Urinary bladder (tissue), 3 donors: ENCODE measurements at regions not wholly inside any gene's neighbourhood (a gene's known extent, or its start where the extent isn't known, plus 50 kb on each side); places are given as distances from the start of the nearest gene placed in this dataset.

Source experiments
- DNase-seq: peaks from one replicate; pipeline ENCODE4 v3.0.0-alpha.2; 2015; ENCODE audit errors: extremely low spot score
- H3K27ac ChIP-seq: one replicate; pipeline ENCODE4 v1.5.1; 2013; ENCODE audit warnings: low read depth, mild to moderate bottlenecking, moderate library complexity
- H3K36me3 ChIP-seq: one replicate; pipeline ENCODE4 v1.6.1; 2013; ENCODE audit warnings: mild to moderate bottlenecking, moderate library complexity; ENCODE audit not compliant: insufficient read depth
- H3K4me1 ChIP-seq: one replicate; pipeline ENCODE4 v1.6.1; 2013; ENCODE audit warnings: mild to moderate bottlenecking, moderate library complexity; ENCODE audit not compliant: insufficient read depth
- H3K4me3 ChIP-seq: one replicate; pipeline ENCODE4 v1.5.1; 2013; ENCODE audit warnings: low read depth, low read length
- WGBS: extraction: QIAGEN DNeasy Blood & Tissue Kit; methylation state at CpG from one replicate; pipeline ENCODE4 v1.1.7; 2013; 5-methylcytosine and 5-hydroxymethylcytosine counted together
- donor health status: healthy with polysubstance abuse.
- donor health status: healthy.

DNA sequence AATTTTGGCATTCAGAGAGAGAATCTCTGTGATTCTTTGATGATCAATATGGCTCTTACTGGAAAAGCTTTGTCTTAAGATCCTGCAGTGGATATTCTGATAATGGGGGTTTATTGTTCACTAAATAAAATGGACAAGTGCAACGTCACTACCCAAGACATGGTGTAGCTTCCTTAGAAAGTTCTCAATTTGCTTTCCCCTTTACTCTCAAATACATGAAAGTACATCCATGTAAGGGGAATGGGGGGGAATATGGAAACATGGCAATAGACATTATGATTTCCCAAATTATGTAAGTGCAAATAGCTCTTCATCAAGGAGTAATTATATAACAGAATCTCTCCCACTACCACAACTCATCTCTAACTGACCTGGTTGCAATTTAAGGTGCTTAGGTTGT, 126.3 kb upstream of the DPYD start:
- 52% methylated on average over 1 of the region's 1 CpG for WGBS
- Histone ChIP-seq H3K4me3 (no peak overlapping the region), H3K36me3 (no peaks in the 10 kb centered on the region), H3K27ac (no peak overlapping the region), H3K4me1 (peaks cover 2% of the 10 kb centered on the region)
- no peak for DNase-seq

DNA sequence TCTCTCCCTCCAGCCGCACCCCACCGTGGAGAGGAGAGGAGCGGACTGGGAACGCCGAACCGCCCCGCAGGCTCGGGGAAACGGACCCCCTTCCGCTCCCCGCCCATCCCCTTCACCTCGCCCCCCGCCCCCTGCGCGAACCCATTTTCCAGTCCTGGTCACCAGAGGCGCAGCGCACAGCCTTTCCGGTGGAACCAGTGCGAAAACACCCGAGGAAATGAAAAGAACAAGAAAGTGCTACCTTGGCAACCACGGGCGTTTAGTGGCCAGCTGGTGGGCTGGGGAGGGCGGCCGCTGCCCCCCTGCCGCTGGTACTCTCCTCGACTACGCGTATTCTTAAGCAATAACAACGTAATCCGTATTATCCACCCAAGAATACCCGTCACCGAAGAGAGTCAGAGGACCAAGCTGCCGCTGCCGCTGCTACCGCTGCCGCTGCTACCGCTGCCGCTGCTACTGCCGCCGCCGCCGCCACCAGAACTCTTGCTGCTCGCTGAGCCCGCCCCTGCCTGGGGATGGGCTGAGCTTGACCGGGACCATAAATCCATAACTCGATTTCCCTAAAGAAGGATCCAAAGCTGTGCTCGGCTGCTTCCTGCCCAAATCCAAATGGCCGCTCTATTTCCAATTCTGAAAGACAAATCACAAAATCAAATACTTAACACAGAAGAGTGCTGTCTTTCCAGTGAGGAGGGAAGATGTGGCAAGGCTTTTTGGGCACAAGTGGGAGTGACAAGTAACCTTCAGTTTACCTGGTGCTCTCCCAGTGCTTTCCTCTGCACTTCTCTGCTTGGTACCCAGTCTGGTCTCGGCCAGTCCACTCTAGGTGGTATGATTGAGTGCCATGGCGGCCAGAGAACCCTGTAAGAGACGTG, 125.2 kb upstream of the DPYD start:
- 4% methylated on average over 51 of the region's 51 CpGs for WGBS
- H3K4me3 ChIP-seq = peak overlapping the region; percentile 46
- no peak for DNase-seq
- peaks cover 2% of the 10 kb centered on the region for H3K4me1 ChIP-seq
- no peak overlapping the region for H3K27ac ChIP-seq
- no peaks in the 10 kb centered on the region for H3K36me3 ChIP-seq

DNA sequence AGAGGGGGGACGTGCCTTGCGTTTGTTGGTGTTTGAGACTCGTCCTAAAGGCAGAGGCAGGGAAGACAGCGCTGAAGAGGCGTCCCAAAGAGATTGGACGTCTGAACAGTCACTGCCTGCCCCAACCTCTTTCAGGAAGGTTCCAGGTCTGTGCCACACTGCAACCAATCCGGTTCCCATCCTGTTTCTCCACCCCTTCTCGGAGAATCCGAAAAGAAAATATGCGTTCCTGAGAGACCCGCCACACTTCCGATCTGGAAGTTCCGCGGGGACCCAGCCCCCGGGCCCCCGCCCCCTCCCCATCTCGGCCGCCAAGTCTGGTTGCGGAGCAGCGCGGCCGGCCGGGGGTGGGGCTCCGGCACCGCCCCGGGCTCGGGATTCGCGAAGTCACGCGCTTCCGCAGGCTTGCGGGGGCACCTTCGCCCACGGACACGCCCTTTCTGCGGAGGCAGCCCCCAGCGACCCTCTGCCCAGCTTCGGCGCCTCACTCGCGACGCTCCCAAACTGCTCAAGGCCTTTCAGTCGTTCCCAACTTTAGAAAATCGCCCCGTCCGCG, 124.5 kb upstream of the DPYD start:
- under 1% methylated on average over 48 of the region's 48 CpGs for WGBS
- Histone ChIP-seq H3K4me1 (peaks cover 2% of the 10 kb centered on the region), H3K27ac (no peak overlapping the region), H3K36me3 (no peaks in the 10 kb centered on the region), H3K4me3 (peak overlapping the region; percentile 46)
- no peak for DNase-seq

DNA sequence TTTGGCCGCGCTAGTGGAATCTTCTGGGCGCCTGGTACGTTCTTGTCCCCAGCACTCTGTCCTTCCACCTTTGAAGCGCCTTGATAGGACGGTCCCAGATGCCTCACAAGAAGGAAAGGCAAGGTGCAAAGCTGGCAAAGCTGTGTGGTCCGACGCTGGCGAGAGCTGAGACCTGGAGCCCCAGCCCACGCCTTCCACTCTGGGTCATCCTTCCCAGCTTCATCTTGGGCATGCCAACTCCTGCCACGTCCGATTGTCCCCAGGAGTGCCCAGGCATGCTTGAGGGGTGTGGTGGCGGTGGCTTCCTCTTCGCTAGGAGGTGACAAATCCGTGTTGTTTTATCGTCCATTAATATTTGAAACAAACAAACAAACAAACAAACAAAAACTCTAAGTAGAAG, 123.9 kb upstream of the DPYD start:
- no peak overlapping the region for H3K4me3 ChIP-seq
- WGBS = 21% methylated on average over 16 of the region's 16 CpGs
- peaks cover 2% of the 10 kb centered on the region for H3K4me1 ChIP-seq
- no peaks in the 10 kb centered on the region for H3K36me3 ChIP-seq
- DNase-seq = no peak
- no peak overlapping the region for H3K27ac ChIP-seq

DNA sequence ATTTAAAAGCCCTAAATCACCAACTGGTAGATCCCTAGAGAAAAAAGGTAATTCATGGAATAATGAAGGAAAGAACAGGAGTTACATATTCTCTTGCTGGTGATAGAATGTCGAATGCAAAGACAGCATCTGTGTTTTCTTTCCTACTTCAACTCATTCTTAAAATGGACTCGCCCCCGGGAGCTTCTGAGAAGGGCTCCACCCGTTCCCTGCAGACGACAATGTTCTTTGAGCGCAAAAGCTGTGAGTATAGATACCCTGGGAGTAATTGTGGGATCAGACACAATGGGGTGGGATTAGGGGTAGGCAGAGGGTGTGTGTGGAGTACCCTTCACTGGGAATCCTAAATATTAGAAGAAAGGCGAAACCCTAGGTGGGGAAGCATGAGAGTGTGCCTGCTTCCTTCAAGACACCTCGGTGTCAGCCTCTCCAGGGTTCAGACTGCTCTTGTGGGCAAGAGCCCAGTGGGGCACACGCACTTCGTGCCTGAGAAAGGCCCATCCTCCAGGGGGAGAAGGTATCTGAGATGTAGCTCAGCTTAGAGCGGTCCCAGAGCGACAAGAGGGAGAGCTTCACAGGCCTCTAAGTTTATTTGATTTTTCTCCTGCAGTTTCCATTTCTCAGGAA, 123.3 kb upstream of the DPYD start:
- Histone ChIP-seq H3K4me1 (peaks cover 2% of the 10 kb centered on the region), H3K27ac (no peak overlapping the region), H3K4me3 (no peak overlapping the region), H3K36me3 (no peaks in the 10 kb centered on the region)
- 39% methylated on average over 12 of the region's 12 CpGs for WGBS
- DNase-seq = no peak

DNA sequence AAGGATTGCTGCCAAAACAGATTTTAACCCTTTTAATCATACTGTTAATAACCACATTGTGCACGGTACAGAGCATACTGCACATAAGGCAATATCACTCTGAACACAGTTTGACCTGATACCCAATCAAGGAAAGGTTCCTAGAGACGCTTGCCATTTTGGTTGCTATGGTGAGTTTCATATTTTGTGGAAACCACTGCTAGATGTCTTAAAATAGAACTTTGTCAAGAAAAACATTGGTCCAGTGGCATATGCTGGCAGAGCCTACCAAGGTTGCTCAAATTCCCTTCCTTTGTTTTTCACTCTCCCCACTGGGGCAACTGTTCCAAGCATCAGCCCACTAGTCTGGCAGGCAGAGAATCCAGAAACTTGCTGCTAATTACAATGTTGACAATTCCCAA, 114.8 kb upstream of the DPYD start:
- no peak overlapping the region for H3K4me3 ChIP-seq
- H3K27ac ChIP-seq = no peak overlapping the region
- no peaks in the 10 kb centered on the region for H3K36me3 ChIP-seq
- H3K4me1 ChIP-seq = no peaks in the 10 kb centered on the region
- 82% methylated on average over 2 of the region's 2 CpGs for WGBS
- no peak for DNase-seq

DNA sequence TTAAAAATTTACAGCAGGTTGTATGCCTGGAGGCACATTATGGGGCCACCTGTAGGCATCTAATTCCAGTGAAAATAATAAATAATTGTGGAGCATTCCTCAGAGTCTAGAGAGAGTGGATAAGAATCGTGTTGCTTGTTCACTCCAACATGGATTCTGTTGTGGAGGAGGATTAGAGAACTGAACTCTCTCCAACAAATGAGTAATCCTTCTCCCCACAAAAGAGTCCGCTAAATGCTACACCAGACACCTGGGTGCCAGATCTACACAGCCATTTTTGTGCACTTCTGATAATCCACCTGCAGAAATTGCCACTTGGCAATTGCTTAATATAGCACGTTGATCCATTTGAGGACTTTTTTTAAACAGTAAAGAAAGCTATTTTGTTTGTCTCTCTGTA, 113.7 kb upstream of the DPYD start:
- no peak for DNase-seq
- H3K36me3 ChIP-seq = no peaks in the 10 kb centered on the region
- no peak overlapping the region for H3K27ac ChIP-seq
- H3K4me1 ChIP-seq = no peaks in the 10 kb centered on the region
- 43% methylated on average over 3 of the region's 3 CpGs for WGBS
- H3K4me3 ChIP-seq = no peak overlapping the region

DNA sequence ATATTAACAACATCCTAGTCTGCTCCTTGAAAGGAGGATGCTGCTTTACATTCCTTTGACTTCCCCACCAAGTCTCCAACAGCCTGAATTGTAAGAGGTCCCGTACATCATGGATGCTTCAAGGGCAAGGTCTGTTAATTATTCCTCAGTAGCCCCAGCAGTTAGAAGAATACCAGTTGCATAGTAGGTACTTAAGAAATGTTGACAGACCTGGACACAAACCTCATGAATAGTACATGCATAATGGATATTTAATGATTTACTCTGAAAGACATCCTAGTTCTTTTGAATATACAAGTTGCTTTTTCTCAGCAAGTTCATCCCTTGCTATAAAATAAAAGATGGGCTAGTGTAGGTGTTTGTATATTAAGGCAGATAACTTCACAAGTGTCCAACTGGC, 112.1 kb upstream of the DPYD start:
- DNase-seq = no peak
- Histone ChIP-seq H3K4me1 (no peaks in the 10 kb centered on the region), H3K27ac (no peak overlapping the region)

DNA sequence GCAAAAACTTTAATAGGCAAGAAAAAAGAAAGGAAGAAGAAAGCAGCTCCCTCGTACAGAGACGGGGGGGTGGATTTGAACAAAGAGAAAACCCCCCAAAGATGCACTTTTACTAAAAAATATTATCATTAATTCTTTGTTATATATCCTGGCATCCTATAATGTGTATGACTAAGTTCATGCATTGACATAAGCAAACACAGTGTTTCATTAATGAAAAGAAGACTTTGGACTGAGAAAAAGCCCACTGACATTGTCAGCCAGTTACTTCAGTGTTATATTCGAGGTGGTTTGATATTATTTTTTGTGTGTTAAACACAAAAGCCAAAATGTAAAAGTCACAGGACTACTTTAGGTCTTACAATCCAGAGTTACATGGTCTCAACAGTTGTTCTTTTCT, 110.1 kb upstream of the DPYD start:
- no peak overlapping the region for H3K27ac ChIP-seq
- no peak for DNase-seq
- no peak overlapping the region for H3K4me3 ChIP-seq
- no peaks in the 10 kb centered on the region for H3K36me3 ChIP-seq
- no peaks in the 10 kb centered on the region for H3K4me1 ChIP-seq
- WGBS = 79% methylated on average over 3 of the region's 3 CpGs

More for the DNA sequence above, 112.1 kb upstream of the DPYD start:
- 93% methylated on average over 1 of the region's 1 CpG for WGBS
- H3K36me3 ChIP-seq = no peaks in the 10 kb centered on the region
- H3K4me3 ChIP-seq = no peak overlapping the region

DNA sequence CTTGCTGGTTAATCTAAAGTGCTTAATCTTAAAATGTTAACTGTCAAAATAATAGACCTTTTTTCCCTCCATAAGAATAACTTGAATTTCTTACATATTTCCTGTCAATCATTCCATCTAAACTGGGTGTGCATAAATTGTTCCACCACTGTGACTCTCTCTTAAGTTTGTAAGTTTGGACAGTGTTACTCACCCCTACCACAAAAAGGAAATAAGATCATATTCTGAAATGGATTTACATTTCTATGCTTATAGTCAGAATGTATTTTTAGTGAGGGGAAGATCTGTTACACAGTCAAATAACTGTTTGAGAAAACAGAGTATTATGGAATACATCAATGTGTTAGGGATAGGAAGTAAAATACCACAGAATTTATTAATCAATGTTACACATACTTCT, 109.6 kb upstream of the DPYD start:
- no peak overlapping the region for H3K4me3 ChIP-seq
- H3K36me3 ChIP-seq = no peaks in the 10 kb centered on the region
- no peaks in the 10 kb centered on the region for H3K4me1 ChIP-seq
- H3K27ac ChIP-seq = no peak overlapping the region
- DNase-seq = no peak

DNA sequence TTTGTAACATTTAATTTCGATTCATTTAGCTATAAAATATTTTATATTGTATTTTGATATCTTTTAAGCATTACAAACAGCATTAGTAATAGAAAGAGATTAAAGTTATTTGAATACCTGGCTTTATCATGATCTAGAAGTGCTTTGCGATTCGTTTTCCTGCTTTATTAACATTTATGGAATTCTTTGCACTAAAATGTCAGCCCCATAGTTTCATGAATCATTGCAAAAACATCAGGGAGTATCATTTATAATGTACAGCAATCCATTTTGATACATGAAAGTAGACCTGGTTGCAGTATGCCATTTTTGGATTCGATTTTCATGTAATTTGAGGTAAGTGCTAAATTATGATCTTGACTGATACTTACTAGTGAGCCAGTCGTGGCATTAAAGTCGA, 108.0 kb upstream of the DPYD start:
- Histone ChIP-seq H3K4me3 (no peak overlapping the region), H3K4me1 (no peaks in the 10 kb centered on the region), H3K27ac (no peak overlapping the region), H3K36me3 (no peaks in the 10 kb centered on the region)
- no peak for DNase-seq
- WGBS = 85% methylated on average over 6 of the region's 6 CpGs

DNA sequence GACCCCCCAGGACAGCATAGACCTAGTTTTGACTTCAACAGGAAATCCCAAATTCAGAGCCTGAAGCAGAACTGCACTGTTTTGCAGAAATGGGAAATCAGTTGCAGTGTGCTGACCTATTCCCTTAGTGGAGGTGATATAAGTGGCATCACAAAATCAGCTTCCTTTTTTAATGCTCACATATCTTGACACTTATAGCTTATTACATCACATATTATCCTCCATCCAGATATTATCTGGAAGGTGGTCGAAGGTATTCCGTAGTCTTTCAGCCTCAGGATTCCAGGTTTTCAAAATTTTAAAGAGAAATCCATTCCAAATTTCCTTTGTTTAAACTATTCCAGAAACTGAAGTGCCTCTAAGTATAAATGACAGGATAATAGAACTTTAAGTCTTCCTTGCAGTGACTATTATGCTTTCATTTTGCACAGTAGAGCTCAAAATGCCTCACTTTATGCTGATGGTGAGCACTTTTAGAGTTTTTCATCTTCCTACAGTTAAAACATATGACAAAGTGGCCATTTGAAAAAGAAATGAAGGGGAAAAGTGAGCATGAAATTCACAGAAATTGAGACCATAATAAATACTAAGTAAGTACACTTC, 106.4 kb upstream of the DPYD start:
- 93% methylated on average over 2 of the region's 2 CpGs for WGBS
- DNase-seq = no peak
- Histone ChIP-seq H3K4me3 (no peak overlapping the region), H3K36me3 (no peaks in the 10 kb centered on the region), H3K4me1 (no peaks in the 10 kb centered on the region), H3K27ac (no peak overlapping the region)

DNA sequence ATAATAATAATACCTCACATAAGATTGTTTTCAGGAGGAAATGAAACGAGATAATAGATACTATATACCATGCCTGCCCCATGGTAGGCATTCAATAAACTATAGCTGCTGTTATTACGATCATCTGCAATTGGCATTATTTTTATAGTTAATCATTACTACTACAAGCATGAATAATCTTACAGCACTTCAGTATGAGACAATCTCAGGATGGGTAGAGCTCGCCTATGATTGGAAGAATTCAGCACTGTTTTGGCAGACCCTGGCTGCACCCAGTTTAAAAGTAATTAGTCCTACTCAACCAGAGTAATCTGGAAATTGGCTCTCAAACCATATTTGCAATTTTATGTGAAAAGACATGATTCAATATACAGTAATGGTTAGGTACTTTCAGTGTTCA, 105.0 kb upstream of the DPYD start:
- Histone ChIP-seq H3K36me3 (no peaks in the 10 kb centered on the region), H3K27ac (no peak overlapping the region)
- WGBS = 85% methylated on average over 3 of the region's 3 CpGs

DNA sequence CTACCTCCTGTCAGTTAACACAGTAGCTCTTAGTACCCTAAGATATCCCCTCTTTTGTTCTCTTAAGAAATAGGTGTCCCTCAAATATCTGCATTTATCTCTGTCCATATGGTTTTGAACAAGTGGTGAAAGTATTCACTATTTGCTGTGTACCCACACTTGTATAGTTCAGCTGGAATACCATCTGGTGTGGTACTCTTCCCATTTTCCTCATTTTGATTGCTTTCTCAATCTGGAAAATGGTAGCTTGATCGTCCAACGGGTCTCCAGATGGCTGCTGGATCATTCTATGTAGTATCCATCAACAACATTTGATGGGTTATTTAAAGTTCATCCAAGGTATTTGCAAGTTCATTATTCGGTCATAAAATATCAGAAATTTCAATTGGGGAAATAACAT, 100.3 kb upstream of the DPYD start:
- Histone ChIP-seq H3K4me1 (no peaks in the 10 kb centered on the region), H3K27ac (no peak overlapping the region), H3K4me3 (no peak overlapping the region), H3K36me3 (no peaks in the 10 kb centered on the region)
- WGBS = 83% methylated on average over 3 of the region's 3 CpGs
- no peak for DNase-seq

More for the DNA sequence above, 105.0 kb upstream of the DPYD start:
- H3K4me1 ChIP-seq = no peaks in the 10 kb centered on the region
- no peak overlapping the region for H3K4me3 ChIP-seq
- DNase-seq = no peak
